ENCODE measurements at regions not wholly inside any gene's neighbourhood (a gene's known extent, or its start where the extent isn't known, plus 50 kb on each side); places are given as distances from the start of the nearest gene placed in this dataset.

GRCh38 chr2:196449083-196449482 lies 190.4 kb upstream of the CCDC150 start:
- no peaks in the 10 kb centered on the region for H3K36me3 ChIP-seq
- intact Hi-C loops (cut with DNase I): no loop called here
- WGBS, 3 donors: 87 to 100% (median 95%) methylated on average over 1 of the region's 1 CpG
- no peaks in the 10 kb centered on the region for H3K9me3 ChIP-seq
- TF ChIP-seq EP300 (IDR thresholded peaks at IDR 0.05) (no peak), CTCF (IDR thresholded peaks at IDR 0.05) (no peak), POLR2A (IDR thresholded peaks at IDR 0.05) (no peak)
- no peak overlapping the region for H3K4me3 ChIP-seq
- DNase-seq: no peak
- H3K27me3 ChIP-seq: no peaks in the 10 kb centered on the region
- no peak overlapping the region for H3K27ac ChIP-seq
- H3K4me1 ChIP-seq (ENCODE audit: insufficient read depth): no peaks in the 10 kb centered on the region

GRCh38 chr2:196452758-196453157 lies 186.8 kb upstream of the CCDC150 start:
- no peaks in the 10 kb centered on the region for H3K4me1 ChIP-seq (ENCODE audit: insufficient read depth)
- intact Hi-C loops (cut with DNase I): no loop called here
- no peak overlapping the region for H3K27ac ChIP-seq
- no peak overlapping the region for H3K4me3 ChIP-seq
- H3K9me3 ChIP-seq: no peaks in the 10 kb centered on the region
- TF ChIP-seq POLR2A (IDR thresholded peaks at IDR 0.05) (no peak), EP300 (IDR thresholded peaks at IDR 0.05) (no peak), CTCF (IDR thresholded peaks at IDR 0.05) (no peak)
- H3K36me3 ChIP-seq: no peaks in the 10 kb centered on the region
- DNase-seq: no peak
- no peaks in the 10 kb centered on the region for H3K27me3 ChIP-seq

- Histone ChIP-seq H3K36me3 (no peaks in the 10 kb centered on the region), H3K4me1 (ENCODE audit: insufficient read depth) (no peaks in the 10 kb centered on the region), H3K27me3 (no peaks in the 10 kb centered on the region), H3K4me3 (no peak overlapping the region), H3K27ac (no peak overlapping the region), H3K9me3 (no peaks in the 10 kb centered on the region)
- TF ChIP-seq CTCF (IDR thresholded peaks at IDR 0.05): no peak
- no peak for TF ChIP-seq EP300 (IDR thresholded peaks at IDR 0.05)
- no peak for TF ChIP-seq POLR2A (IDR thresholded peaks at IDR 0.05)
- 3 to 6% (median 4%) methylated on average over 4 of the region's 4 CpGs for WGBS, 3 donors
- intact Hi-C loops (cut with DNase I): no loop called here
- peak in 1 of 5 donors; percentile 20 for DNase-seq
These were observed 185.9 kb upstream of the CCDC150 start for GRCh38 chr2:196453613-196454047.

- no peak for DNase-seq
- H3K9me3 ChIP-seq: no peaks in the 10 kb centered on the region
- TF ChIP-seq CTCF (IDR thresholded peaks at IDR 0.05) (no peak), EP300 (IDR thresholded peaks at IDR 0.05) (no peak), POLR2A (IDR thresholded peaks at IDR 0.05) (no peak)
- H3K4me1 ChIP-seq (ENCODE audit: insufficient read depth): no peaks in the 10 kb centered on the region
- no peaks in the 10 kb centered on the region for H3K27me3 ChIP-seq
- no peaks in the 10 kb centered on the region for H3K36me3 ChIP-seq
- WGBS, 3 donors: 89 to 92% (median 89%) methylated on average over 1 of the region's 1 CpG
- intact Hi-C loops (cut with DNase I): no loop called here
- no peak overlapping the region for H3K4me3 ChIP-seq
- no peak overlapping the region for H3K27ac ChIP-seq
These were observed 185.0 kb upstream of the CCDC150 start for GRCh38 chr2:196454492-196454891.

GRCh38 chr2:196459539-196459938 lies 180.0 kb upstream of the CCDC150 start:
- TF ChIP-seq EP300 (IDR thresholded peaks at IDR 0.05): no peak
- no peak for TF ChIP-seq CTCF (IDR thresholded peaks at IDR 0.05)
- TF ChIP-seq POLR2A (IDR thresholded peaks at IDR 0.05): no peak
- WGBS, 3 donors: 43 to 49% (median 45%) methylated on average over 7 of the region's 7 CpGs

More at GRCh38 chr2:196459539-196459938, 180.0 kb upstream of the CCDC150 start:
- Histone ChIP-seq H3K4me3 (no peak overlapping the region), H3K36me3 (no peaks in the 10 kb centered on the region), H3K27ac (no peak overlapping the region), H3K27me3 (no peaks in the 10 kb centered on the region), H3K9me3 (no peaks in the 10 kb centered on the region), H3K4me1 (ENCODE audit: insufficient read depth) (no peaks in the 10 kb centered on the region)
- intact Hi-C loops (cut with DNase I): no loop called here
- no peak for DNase-seq

Measured in ovary (tissue), 7 donors.